Stimulated activated CD4-positive, alpha-beta T cell treated with anti-CD3 and anti-CD28 coated beads, Interleukin-2, amount 100 ng/mL, for 48 hours (primary cell): ENCODE measurements at regions not wholly inside any gene's neighbourhood (a gene's known extent, or its start where the extent isn't known, plus 50 kb on each side); places are given as distances from the start of the nearest gene placed in this dataset.
A peak's percentile ranks its signal among the peaks of the same experiment; 100 is the strongest.
"Not testable (repeated sequence)": the region's sequence is repeated elsewhere in the genome, so short reads cannot be mapped to it uniquely, and the experiment has no call there.

Experiments
- DNase-seq, 2 donors: peaks; one replicate each; pipeline ENCODE4 v3.0.0-alpha.2; 2020

- no peak for DNase-seq
Measured at GRCh38 chr12:119931402-119931801, 54.3 kb upstream of the CIT start.

- DNase-seq = no peak
Measured at GRCh38 chr12:119932921-119933320, 55.8 kb upstream of the CIT start.

- not testable (repeated sequence) for DNase-seq
Measured at GRCh38 chr12:119934780-119935179, 54.3 kb upstream of the BICDL1 start.

- DNase-seq = no peak
Measured at GRCh38 chr12:119936705-119937311, 52.2 kb upstream of the BICDL1 start.

- DNase-seq = peak; percentile 74 to 77
Measured at GRCh38 chr12:119938049-119938667, 50.9 kb upstream of the BICDL1 start.
